Central memory CD8-positive, alpha-beta T cell (primary cell): ENCODE measurements at regions not wholly inside any gene's neighbourhood (a gene's known extent, or its start where the extent isn't known, plus 50 kb on each side); places are given as distances from the start of the nearest gene placed in this dataset.

Experiments
- ATAC-seq: fragments of 150-1000 bp; cut with Tn5 transposase; replicated peaks from 2 replicates; pipeline ENCODE4 v1.10.0; 2022; ENCODE audit warnings: mild to moderate bottlenecking, moderate FRiP score, moderate number of reproducible peaks; ENCODE audit not compliant: poor library complexity, severe bottlenecking; ENCODE audit errors: extremely low read depth
- DNase-seq, 2 donors: peaks; one replicate each; pipeline ENCODE4 v3.0.0; 2021; ENCODE audit warnings: low spot score in 2 of 2
- H3K27ac Mint-ChIP-seq: one replicate; pipeline ENCODE4 v1.8.0; 2022; ENCODE audit warnings: low read depth, mild to moderate bottlenecking, moderate library complexity, mixed read lengths
- H3K27me3 Mint-ChIP-seq: one replicate; pipeline ENCODE4 v1.8.0; 2022; ENCODE audit warnings: mixed read lengths
- H3K36me3 Mint-ChIP-seq: one replicate; pipeline ENCODE4 v1.8.0; 2022; ENCODE audit warnings: mild to moderate bottlenecking, moderate library complexity, mixed read lengths; ENCODE audit not compliant: insufficient read depth
- H3K4me1 Mint-ChIP-seq: one replicate; pipeline ENCODE4 v1.8.0; 2022; ENCODE audit warnings: mixed read lengths
- H3K4me3 Mint-ChIP-seq: one replicate; pipeline ENCODE4 v1.8.0; 2022; ENCODE audit warnings: mild to moderate bottlenecking, moderate library complexity, mixed read lengths
- H3K9me3 Mint-ChIP-seq: one replicate; pipeline ENCODE4 v1.8.0; 2022; ENCODE audit warnings: mixed read lengths

DNA sequence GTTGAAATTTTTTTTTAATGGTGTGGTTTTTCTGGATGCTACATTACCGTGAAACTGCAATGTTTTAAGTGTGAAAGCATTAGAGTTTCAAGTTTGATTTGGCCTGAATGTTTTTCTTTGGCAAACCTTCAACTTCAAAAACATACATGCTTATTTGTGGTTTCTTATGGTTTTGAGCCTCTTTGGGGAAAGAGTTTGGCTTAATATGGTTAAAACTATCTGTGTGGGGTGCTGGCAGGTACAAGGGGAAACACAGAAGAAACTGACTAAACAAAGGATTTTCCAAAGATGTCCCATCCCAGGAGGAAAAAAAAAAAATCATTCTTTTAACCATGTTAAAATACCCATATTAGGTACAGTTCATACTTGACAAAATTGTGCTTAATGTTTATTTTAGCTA, 121.1 kb downstream of the HGF start:
- Mint-ChIP-seq H3K9me3 (peaks cover 27% of the 10 kb centered on the region), H3K27ac (no peak overlapping the region), H3K4me1 (no peaks in the 10 kb centered on the region), H3K27me3 (no peaks in the 10 kb centered on the region), H3K4me3 (no peak overlapping the region), H3K36me3 (no peaks in the 10 kb centered on the region)
- ATAC-seq (no peak), DNase-seq (no peak)

DNA sequence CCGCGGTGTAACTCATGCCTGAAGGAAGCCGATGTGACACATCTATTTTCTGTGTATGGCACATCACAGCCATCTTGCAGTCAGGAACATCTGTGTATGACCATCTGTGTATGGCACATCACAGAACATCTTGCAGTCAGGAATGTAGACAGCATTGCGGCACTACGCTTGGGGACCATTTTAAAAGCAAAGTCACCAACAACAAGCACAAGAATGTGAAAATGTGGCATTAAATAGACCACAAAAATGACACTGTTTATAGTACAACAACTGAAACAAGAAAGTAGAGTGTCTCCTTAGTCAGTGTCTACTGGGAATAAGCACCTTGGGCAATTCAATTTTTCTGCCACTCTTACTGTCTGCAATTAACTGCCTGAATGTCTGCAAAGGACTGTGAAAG, 124.4 kb downstream of the HGF start:
- ATAC-seq: no peak
- DNase-seq: no peak
- H3K4me3 Mint-ChIP-seq: no peak overlapping the region
- H3K36me3 Mint-ChIP-seq: no peaks in the 10 kb centered on the region
- peaks cover 31% of the 10 kb centered on the region for H3K9me3 Mint-ChIP-seq
- H3K27ac Mint-ChIP-seq: no peak overlapping the region
- no peaks in the 10 kb centered on the region for H3K27me3 Mint-ChIP-seq
- no peaks in the 10 kb centered on the region for H3K4me1 Mint-ChIP-seq

- no peak overlapping the region for H3K27ac Mint-ChIP-seq
- H3K9me3 Mint-ChIP-seq: peaks cover 44% of the 10 kb centered on the region
- no peaks in the 10 kb centered on the region for H3K4me1 Mint-ChIP-seq
- ATAC-seq: no peak
- H3K27me3 Mint-ChIP-seq: no peaks in the 10 kb centered on the region
- H3K4me3 Mint-ChIP-seq: no peak overlapping the region
- H3K36me3 Mint-ChIP-seq: no peaks in the 10 kb centered on the region
- DNase-seq: no peak
Observed at GRCh38 chr7:81641873-81642272, 128.0 kb downstream of the HGF start.

- H3K4me3 Mint-ChIP-seq: no peak overlapping the region
- DNase-seq (no peak), ATAC-seq (no peak)
- no peaks in the 10 kb centered on the region for H3K36me3 Mint-ChIP-seq
- H3K9me3 Mint-ChIP-seq: peaks cover 29% of the 10 kb centered on the region
- H3K27me3 Mint-ChIP-seq: no peaks in the 10 kb centered on the region
- H3K4me1 Mint-ChIP-seq: no peaks in the 10 kb centered on the region
- no peak overlapping the region for H3K27ac Mint-ChIP-seq
Observed at GRCh38 chr7:81638198-81638597, 131.6 kb downstream of the HGF start.

GRCh38 chr7:81637534-81637933, 132.3 kb downstream of the HGF start:
- no peaks in the 10 kb centered on the region for H3K36me3 Mint-ChIP-seq
- H3K27me3 Mint-ChIP-seq: no peaks in the 10 kb centered on the region
- ATAC-seq: no peak
- DNase-seq: no peak
- H3K9me3 Mint-ChIP-seq: peaks cover 29% of the 10 kb centered on the region
- H3K27ac Mint-ChIP-seq: no peak overlapping the region
- no peaks in the 10 kb centered on the region for H3K4me1 Mint-ChIP-seq
- H3K4me3 Mint-ChIP-seq: no peak overlapping the region

DNA sequence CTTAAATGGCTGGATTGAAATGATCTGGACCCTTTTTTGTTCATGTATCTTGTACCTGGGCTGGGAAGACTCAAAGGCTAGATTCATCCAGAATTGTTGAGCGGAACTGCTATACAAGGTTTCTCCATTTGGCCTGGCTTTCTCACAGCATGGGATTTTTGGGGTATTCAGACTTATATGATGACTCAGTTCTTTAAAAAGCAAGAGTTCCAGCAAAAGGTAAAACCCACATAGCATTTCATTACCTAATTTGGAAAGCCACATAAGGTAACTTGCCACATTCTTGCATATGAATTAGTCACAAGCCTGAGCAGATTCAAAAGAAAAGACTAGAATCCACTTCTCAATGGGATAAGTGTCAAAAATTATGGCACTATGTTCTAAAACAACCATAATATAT, 137.4 kb downstream of the HGF start:
- H3K4me1 Mint-ChIP-seq: no peaks in the 10 kb centered on the region
- H3K27ac Mint-ChIP-seq: no peak overlapping the region
- H3K36me3 Mint-ChIP-seq: no peaks in the 10 kb centered on the region
- H3K4me3 Mint-ChIP-seq: no peak overlapping the region
- DNase-seq (no peak), ATAC-seq (no peak)
- H3K27me3 Mint-ChIP-seq: no peaks in the 10 kb centered on the region
- no peaks in the 10 kb centered on the region for H3K9me3 Mint-ChIP-seq

GRCh38 chr7:81630600-81630999, 139.2 kb downstream of the HGF start:
- DNase-seq (no peak), ATAC-seq (no peak)
- H3K4me1 Mint-ChIP-seq: no peaks in the 10 kb centered on the region
- H3K4me3 Mint-ChIP-seq: no peak overlapping the region
- H3K27ac Mint-ChIP-seq: no peak overlapping the region
- H3K36me3 Mint-ChIP-seq: no peaks in the 10 kb centered on the region
- no peaks in the 10 kb centered on the region for H3K9me3 Mint-ChIP-seq
- no peaks in the 10 kb centered on the region for H3K27me3 Mint-ChIP-seq

DNA sequence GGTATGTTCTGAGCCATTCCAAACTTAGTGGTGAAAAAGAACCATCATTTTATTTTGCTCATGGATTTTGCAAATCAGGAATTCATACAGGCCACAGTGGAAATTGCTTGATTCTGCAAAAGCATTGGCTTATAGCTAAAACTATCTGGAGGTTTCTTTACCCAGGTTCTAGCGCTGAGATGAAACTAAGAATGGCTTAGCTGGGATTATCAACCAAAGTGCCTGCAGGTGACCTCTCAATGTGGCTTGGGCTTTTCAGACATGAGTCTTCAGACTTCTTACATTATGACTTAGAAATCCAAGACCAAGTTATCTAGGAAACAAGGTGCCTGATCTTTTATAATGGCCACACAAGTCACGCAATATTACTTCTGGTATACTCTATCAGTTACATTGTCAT, 140.1 kb downstream of the HGF start:
- H3K27ac Mint-ChIP-seq: no peak overlapping the region
- no peak overlapping the region for H3K4me3 Mint-ChIP-seq
- DNase-seq (no peak), ATAC-seq (no peak)
- H3K27me3 Mint-ChIP-seq: no peaks in the 10 kb centered on the region
- no peaks in the 10 kb centered on the region for H3K4me1 Mint-ChIP-seq
- no peaks in the 10 kb centered on the region for H3K36me3 Mint-ChIP-seq
- H3K9me3 Mint-ChIP-seq: no peaks in the 10 kb centered on the region

DNA sequence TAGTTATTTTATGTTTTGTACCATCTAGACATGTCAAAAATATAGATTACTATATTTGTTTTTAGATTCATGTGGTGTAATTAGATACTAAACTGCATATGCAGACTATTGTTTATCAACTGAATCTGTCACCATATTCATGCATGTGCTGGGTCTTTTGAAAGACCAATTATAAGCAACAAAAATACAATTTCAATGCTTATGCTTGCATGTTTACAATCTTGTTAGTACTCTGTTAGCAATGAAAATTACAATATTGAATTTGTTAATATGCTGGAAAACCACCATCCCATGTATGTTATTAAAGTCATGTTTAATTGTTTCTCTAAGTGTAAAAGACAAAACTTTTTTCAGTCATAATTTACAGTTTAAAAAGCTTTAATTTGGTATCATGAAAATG, 140.9 kb downstream of the HGF start:
- no peaks in the 10 kb centered on the region for H3K36me3 Mint-ChIP-seq
- DNase-seq: no peak
- no peak for ATAC-seq
- no peaks in the 10 kb centered on the region for H3K27me3 Mint-ChIP-seq
- no peaks in the 10 kb centered on the region for H3K4me1 Mint-ChIP-seq
- H3K4me3 Mint-ChIP-seq: no peak overlapping the region
- H3K27ac Mint-ChIP-seq: no peak overlapping the region
- H3K9me3 Mint-ChIP-seq: no peaks in the 10 kb centered on the region

- H3K27me3 Mint-ChIP-seq: no peaks in the 10 kb centered on the region
- DNase-seq (no peak), ATAC-seq (no peak)
- H3K4me3 Mint-ChIP-seq: no peak overlapping the region
- H3K9me3 Mint-ChIP-seq: peaks cover 4% of the 10 kb centered on the region
- no peaks in the 10 kb centered on the region for H3K4me1 Mint-ChIP-seq
- no peaks in the 10 kb centered on the region for H3K36me3 Mint-ChIP-seq
- H3K27ac Mint-ChIP-seq: no peak overlapping the region
Observed at GRCh38 chr7:81627536-81628287, 142.1 kb downstream of the HGF start.

- Mint-ChIP-seq H3K27ac (no peak overlapping the region), H3K36me3 (no peaks in the 10 kb centered on the region), H3K9me3 (peaks cover 4% of the 10 kb centered on the region), H3K4me3 (no peak overlapping the region), H3K27me3 (no peaks in the 10 kb centered on the region), H3K4me1 (no peaks in the 10 kb centered on the region)
- ATAC-seq (no peak), DNase-seq (no peak)
Observed at GRCh38 chr7:81626008-81626407, 143.8 kb downstream of the HGF start.

DNA sequence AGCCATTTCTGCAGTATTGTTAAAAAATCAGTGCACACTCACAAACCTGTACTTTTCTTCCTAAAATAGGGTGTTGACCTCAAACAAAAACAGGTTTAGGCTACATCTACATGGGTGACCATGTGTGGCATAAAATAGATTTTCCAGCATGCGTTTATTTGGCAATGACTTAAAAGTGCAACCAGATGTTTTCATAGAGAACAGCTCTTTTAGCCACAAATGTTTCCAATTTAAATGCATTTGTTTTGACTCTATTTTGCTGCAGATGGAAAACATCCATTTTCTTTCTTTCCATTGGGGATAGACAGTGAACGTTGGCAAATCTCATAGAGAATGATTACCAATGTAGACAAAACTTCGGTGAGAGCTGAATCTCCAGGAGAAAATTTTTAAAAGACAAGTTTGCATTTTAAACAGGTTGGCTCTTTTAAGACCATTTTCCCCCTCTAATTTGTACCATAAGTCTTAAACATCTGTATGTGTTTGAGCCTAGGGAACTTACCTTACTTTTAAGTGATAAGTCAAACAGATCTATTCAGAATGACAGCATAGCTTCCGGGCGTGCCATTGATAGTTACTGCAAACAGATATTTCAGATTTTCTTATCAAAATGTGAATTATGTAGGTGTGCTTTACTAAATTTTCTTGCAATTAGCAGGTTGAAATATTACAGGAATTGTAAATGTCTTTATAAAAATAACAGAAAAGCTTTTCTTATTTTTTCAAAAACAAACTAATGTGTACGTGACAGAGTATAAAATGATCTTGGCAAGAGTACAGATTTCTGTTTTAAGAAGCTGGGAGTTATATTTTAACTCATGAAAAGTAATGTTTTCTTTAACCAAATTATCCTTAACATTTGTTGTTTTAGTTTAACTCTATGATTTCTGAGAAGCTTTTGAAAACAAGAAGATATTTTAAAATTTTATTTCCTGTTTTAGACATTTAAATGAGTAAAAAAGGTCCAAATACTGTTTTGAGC, 144.9 kb downstream of the HGF start:
- H3K36me3 Mint-ChIP-seq: no peaks in the 10 kb centered on the region
- no peaks in the 10 kb centered on the region for H3K27me3 Mint-ChIP-seq
- no peak for DNase-seq
- no peak overlapping the region for H3K4me3 Mint-ChIP-seq
- peaks cover 4% of the 10 kb centered on the region for H3K9me3 Mint-ChIP-seq
- H3K4me1 Mint-ChIP-seq: no peaks in the 10 kb centered on the region
- H3K27ac Mint-ChIP-seq: no peak overlapping the region
- no peak for ATAC-seq

DNA sequence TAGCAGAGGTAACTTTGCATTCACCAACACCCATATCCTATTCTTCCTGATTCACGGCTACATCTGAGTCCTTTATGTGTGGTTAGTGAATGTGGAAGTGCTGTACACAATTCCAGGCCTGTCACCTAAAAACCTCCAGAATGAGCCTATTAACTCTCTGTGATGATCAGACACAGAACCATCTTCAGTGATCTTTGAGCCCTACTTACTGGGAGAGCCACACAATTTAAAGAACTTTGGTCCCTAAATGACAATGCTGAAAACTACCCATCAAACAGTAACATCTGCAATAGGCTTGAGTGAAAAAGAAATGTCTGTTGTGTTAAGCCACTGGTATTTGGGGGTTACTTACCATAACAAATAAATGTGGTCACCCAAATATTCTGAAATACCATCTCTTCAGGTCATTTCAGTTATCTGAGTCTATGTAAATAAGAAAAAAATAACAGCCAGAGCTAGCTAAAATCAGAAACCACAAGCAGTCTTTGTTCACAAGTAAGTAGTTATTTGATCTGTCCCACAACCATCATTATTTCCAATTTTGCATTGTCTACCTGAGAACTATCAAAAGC, 145.7 kb downstream of the HGF start:
- Mint-ChIP-seq H3K27me3 (no peaks in the 10 kb centered on the region), H3K4me1 (no peaks in the 10 kb centered on the region), H3K36me3 (no peaks in the 10 kb centered on the region), H3K27ac (no peak overlapping the region), H3K9me3 (peaks cover 4% of the 10 kb centered on the region), H3K4me3 (no peak overlapping the region)
- no peak for DNase-seq
- no peak for ATAC-seq
